Chondrocyte (in vitro differentiated cells): ENCODE measurements at regions not wholly inside any gene's neighbourhood (a gene's known extent, or its start where the extent isn't known, plus 50 kb on each side); places are given as distances from the start of the nearest gene placed in this dataset.

Experiments
- DNase-seq: peaks from one replicate; pipeline ENCODE4 v3.0.0; 2021; ENCODE audit warnings: mixed read lengths, low spot score
- H3K27ac Mint-ChIP-seq: one replicate; pipeline ENCODE4 v1.8.0; 2021; ENCODE audit warnings: mild to moderate bottlenecking, moderate library complexity, mixed read lengths; ENCODE audit not compliant: unreplicated experiment
- H3K27me3 Mint-ChIP-seq: 2 replicates; pipeline ENCODE4 v1.8.0; 2021; ENCODE audit warnings: low read depth, mixed read lengths
- H3K36me3 Mint-ChIP-seq: 2 replicates; pipeline ENCODE4 v1.8.0; 2021; ENCODE audit warnings: low read depth, mixed read lengths
- H3K4me1 Mint-ChIP-seq: 2 replicates; pipeline ENCODE4 v1.8.0; 2021; ENCODE audit warnings: low read depth, mild to moderate bottlenecking, mixed read lengths
- H3K4me3 Mint-ChIP-seq: one replicate; pipeline ENCODE4 v1.8.0; 2021; ENCODE audit warnings: mild to moderate bottlenecking, moderate library complexity, mixed read lengths; ENCODE audit not compliant: unreplicated experiment
- H3K9me3 Mint-ChIP-seq: 2 replicates; pipeline ENCODE4 v1.8.0; 2021; ENCODE audit warnings: low read depth, mixed read lengths
- CTCF ChIP-seq: fragments of 200-600 bp; sonication (generic); IDR thresholded peaks from 2 replicates; pipeline ENCODE4 v1.5.0; 2021; ENCODE audit warnings: antibody characterized with exemption, mild to moderate bottlenecking, moderate library complexity

DNA sequence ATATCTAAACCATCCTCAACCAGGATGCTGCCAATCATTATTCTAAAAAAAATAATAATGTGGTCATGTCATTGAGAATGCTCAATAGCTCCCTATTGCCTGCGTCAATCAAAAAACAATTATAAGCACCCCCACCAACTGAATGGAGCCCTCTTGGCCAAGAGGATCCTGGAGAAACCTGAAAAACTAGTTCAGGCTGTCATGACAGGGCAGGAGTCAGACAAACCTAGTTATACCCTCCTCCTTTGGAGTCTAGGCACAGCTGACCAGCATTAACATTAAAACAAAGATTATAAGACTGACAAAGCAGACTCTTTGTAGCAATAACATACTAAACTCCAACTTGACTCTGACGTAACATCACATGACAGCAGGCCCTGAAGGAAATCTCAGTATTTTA, 119.2 kb upstream of the CCL2 start:
- peaks cover 18% of the 10 kb centered on the region for H3K27me3 Mint-ChIP-seq
- no peak for TF ChIP-seq CTCF
- no peak for DNase-seq
- H3K36me3 Mint-ChIP-seq: no peaks in the 10 kb centered on the region
- H3K27ac Mint-ChIP-seq: no peak overlapping the region
- H3K4me1 Mint-ChIP-seq: no peaks in the 10 kb centered on the region
- no peaks in the 10 kb centered on the region for H3K9me3 Mint-ChIP-seq
- no peak overlapping the region for H3K4me3 Mint-ChIP-seq

GRCh38 chr17:34140006-34140405, 115.1 kb upstream of the CCL2 start:
- Mint-ChIP-seq H3K4me3 (no peak overlapping the region), H3K27me3 (peaks cover 22% of the 10 kb centered on the region), H3K27ac (no peak overlapping the region)

GRCh38 chr17:34141590-34141989, 113.5 kb upstream of the CCL2 start:
- no peak for DNase-seq
- Mint-ChIP-seq H3K36me3 (no peaks in the 10 kb centered on the region), H3K27me3 (peaks cover 27% of the 10 kb centered on the region), H3K27ac (no peak overlapping the region), H3K9me3 (no peaks in the 10 kb centered on the region), H3K4me3 (no peak overlapping the region), H3K4me1 (no peaks in the 10 kb centered on the region)
- TF ChIP-seq CTCF: no peak

More at GRCh38 chr17:34140006-34140405, 115.1 kb upstream of the CCL2 start:
- DNase-seq: no peak
- no peaks in the 10 kb centered on the region for H3K9me3 Mint-ChIP-seq
- no peak for TF ChIP-seq CTCF
- H3K36me3 Mint-ChIP-seq: no peaks in the 10 kb centered on the region
- H3K4me1 Mint-ChIP-seq: no peaks in the 10 kb centered on the region

GRCh38 chr17:34143430-34143829, 111.7 kb upstream of the CCL2 start:
- H3K27ac Mint-ChIP-seq: no peak overlapping the region
- H3K36me3 Mint-ChIP-seq: no peaks in the 10 kb centered on the region
- H3K4me3 Mint-ChIP-seq: no peak overlapping the region
- H3K9me3 Mint-ChIP-seq: no peaks in the 10 kb centered on the region
- peaks cover 27% of the 10 kb centered on the region for H3K27me3 Mint-ChIP-seq
- no peak for DNase-seq
- no peak for TF ChIP-seq CTCF
- H3K4me1 Mint-ChIP-seq: no peaks in the 10 kb centered on the region

DNA sequence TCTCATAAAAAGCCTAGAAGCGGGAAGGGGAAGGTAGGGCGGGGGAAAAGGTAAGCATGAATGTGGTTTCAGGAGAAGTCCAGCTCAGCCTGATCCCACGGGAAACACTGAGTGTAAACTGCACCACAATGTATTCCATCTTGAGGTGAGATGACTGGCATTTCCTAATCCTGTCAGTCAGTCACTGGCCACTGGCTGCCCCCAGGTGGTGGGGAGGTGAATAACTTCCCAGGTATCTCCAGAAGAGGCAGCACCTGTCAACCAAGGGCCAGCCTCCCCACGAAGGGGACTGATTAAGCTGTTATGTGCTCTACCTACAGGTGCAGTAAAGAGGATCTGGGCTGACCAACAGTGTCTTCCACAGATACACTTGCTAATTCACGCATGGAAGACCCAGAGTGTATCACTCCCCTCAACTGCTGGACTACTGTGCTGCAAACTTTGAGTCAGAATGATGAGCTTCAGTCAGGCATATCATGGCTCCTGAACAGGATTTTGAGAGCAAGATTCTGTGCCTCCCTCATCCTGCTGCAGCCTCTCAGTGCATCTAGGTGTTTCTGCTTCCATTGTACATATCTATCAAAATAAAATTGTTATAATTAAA, 108.5 kb upstream of the CCL2 start:
- TF ChIP-seq CTCF: peak; percentile 28
- no peak overlapping the region for H3K27ac Mint-ChIP-seq
- H3K36me3 Mint-ChIP-seq: no peaks in the 10 kb centered on the region
- no peak overlapping the region for H3K4me3 Mint-ChIP-seq
- peaks cover 2% of the 10 kb centered on the region for H3K9me3 Mint-ChIP-seq
- DNase-seq: no peak
- no peaks in the 10 kb centered on the region for H3K4me1 Mint-ChIP-seq
- peaks cover 13% of the 10 kb centered on the region for H3K27me3 Mint-ChIP-seq
